K562 (cell line): ENCODE measurements at regions not wholly inside any gene's neighbourhood (a gene's known extent, or its start where the extent isn't known, plus 50 kb on each side); places are given as distances from the start of the nearest gene placed in this dataset.
A peak's percentile ranks its signal among the peaks of the same experiment; 100 is the strongest.

Source experiments
- CSDE1 ChIP-seq, 2 experiments: fragments of 450-650 bp; IDR thresholded peaks; 2 replicates each; pipeline ENCODE4 v1.6.1; 2016; ENCODE audit warnings: mild to moderate bottlenecking in 1 of 2
- SP1 ChIP-seq: sonication (generic); formaldehyde crosslinking; IDR thresholded peaks from 2 replicates; pipeline ENCODE4 v1.8.1; 2022; ENCODE audit warnings: mild to moderate bottlenecking, missing genetic modification reagents
- ZSCAN29 ChIP-seq: fragments of 450-650 bp; IDR thresholded peaks from 2 replicates; pipeline ENCODE4 v1.6.1; 2017
- ZSCAN32 ChIP-seq: fragments of 450-650 bp; formaldehyde crosslinking; IDR thresholded peaks from 2 replicates; pipeline ENCODE4 v1.4.0; 2020; ENCODE audit warnings: mild to moderate bottlenecking, moderate library complexity
- TF ChIP-seq, protein P1 (sequence below), 2 experiments: fragments of 450-650 bp; IDR thresholded peaks; 2 replicates each; pipeline ENCODE4 v1.6.1; 2016; ENCODE audit warnings: mild to moderate bottlenecking in 2 of 2, borderline replicate concordance in 1 of 2, low read depth in 1 of 2, moderate library complexity in 1 of 2
- TF ChIP-seq, protein P2 (sequence below): sonication (generic); formaldehyde crosslinking; IDR thresholded peaks from 2 replicates; pipeline ENCODE4 v1.9.0; 2022; ENCODE audit warnings: mild to moderate bottlenecking, missing genetic modification reagents
- TF ChIP-seq, protein P3 (sequence below): fragments of 450-650 bp; formaldehyde crosslinking; IDR thresholded peaks from 2 replicates; pipeline ENCODE4 v1.4.0; 2020; ENCODE audit warnings: mild to moderate bottlenecking, mixed read lengths
- TF ChIP-seq, protein P4 (sequence below), 3 experiments: IDR thresholded peaks in 2 of 3; conservative IDR thresholded peaks in 1 of 3; 2 replicates each; pipeline ENCODE4 v1.5.1; 2011 to 2012; ENCODE audit warnings: low read length in 3 of 3, mild to moderate bottlenecking in 3 of 3, control low read depth in 2 of 3, improper control_type of control experiment in 1 of 3, inconsistent platforms in 1 of 3, low read depth in 1 of 3, mixed read lengths in 1 of 3, moderate library complexity in 1 of 3; ENCODE audit not compliant: insufficient read depth in 2 of 3

DNA sequence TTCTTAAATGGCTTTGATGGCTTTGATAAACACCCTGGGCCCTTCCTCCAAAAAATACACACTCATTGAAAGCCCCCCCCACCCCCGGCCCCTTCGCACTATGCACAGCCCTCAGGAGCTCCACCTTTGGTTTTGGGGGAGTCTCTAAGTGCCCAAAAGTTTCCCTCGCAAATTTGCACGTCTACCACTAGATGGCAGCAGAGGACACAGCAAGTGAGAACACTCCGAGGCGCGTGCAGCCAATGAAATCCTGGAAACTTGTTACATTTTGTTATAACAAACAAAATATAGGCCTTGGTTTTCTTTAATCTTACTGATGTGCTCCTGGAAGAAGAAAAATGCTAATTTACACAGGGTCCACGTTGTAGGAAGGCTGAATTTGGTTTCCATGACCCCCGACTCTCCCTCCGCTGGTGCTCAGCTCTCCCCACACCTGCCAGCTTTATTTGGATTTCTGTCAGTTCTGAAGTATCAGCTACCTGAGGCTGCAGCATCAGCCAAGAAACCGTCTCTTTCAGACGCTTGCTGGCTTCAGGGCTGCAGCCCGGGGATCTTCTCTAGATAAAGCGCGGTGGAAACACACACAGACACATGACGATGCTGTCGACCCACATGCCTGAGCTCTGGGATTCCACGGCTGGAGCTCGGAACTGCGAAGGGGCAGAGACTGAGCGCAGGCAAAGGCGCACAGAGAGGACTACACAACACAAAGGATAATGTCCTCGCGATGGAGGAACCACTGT lies 148.3 kb upstream of the RPS6KA2 start (continued):
- TF ChIP-seq, protein P1, sequence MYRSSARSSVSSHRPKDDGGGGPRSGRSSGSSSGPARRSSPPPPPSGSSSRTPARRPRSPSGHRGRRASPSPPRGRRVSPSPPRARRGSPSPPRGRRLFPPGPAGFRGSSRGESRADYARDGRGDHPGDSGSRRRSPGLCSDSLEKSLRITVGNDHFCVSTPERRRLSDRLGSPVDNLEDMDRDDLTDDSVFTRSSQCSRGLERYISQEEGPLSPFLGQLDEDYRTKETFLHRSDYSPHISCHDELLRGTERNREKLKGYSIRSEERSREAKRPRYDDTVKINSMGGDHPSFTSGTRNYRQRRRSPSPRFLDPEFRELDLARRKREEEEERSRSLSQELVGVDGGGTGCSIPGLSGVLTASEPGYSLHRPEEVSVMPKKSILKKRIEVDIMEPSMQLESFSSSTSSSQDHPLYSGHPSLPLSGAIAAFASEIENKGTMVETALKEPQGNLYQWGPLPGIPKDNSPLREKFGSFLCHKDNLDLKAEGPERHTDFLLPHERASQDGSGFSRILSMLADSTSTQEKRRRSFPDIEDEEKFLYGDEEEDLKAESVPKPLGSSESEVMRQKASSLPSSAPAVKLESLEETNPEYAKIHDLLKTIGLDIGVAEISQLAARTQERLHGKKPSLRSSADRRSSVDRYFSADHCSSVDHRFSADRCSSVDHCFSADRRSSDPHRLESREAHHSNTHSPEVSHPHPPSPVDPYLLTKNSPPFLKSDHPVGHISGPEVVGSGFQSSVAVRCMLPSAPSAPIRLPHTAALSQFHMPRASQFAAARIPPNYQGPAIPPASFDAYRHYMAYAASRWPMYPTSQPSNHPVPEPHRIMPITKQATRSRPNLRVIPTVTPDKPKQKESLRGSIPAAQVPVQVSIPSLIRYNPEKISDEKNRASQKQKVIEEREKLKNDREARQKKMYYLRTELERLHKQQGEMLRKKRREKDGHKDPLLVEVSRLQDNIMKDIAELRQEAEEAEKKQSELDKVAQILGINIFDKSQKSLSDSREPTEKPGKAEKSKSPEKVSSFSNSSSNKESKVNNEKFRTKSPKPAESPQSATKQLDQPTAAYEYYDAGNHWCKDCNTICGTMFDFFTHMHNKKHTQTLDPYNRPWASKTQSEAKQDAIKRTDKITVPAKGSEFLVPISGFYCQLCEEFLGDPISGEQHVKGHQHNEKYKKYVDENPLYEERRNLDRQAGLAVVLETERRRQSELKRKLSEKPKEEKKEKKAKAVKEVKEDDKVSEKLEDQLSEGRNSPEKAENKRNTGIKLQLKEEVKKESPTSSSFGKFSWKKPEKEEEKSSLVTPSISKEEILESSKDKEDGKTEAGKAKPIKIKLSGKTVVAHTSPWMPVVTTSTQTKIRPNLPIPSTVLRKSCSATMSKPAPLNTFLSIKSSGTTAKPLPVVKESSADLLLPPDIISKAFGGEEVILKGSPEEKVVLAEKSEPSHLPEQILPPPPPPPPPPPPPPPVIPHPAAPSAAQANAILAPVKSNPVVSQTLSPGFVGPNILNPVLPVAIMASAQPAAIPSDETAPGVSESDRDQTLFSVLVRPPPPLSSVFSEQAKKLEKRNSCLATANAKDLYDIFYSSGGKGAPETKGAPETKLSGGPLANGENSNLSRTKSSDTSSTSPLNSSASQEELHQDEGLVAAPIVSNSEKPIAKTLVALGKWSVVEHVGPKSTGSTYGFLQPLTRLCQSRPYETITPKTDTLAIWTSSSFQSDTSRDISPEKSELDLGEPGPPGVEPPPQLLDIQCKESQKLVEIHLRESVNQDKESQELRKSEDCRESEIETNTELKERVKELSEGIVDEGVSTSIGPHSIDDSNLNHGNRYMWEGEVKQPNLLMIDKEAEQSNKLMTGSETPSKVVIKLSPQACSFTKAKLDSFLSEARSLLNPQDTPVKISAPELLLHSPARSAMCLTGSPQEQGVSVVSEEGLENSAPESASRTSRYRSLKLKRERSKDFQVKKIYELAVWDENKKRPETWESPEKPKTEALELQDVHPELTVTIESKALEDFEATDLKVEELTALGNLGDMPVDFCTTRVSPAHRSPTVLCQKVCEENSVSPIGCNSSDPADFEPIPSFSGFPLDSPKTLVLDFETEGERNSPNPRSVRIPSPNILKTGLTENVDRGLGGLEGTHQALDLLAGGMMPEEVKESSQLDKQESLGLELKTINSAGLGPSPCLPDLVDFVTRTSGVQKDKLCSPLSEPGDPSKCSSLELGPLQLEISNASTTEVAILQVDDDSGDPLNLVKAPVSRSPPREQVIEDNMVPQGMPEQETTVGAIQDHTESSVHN (IDR thresholded peaks at IDR 0.05; ENCODE audit: borderline replicate concordance in 1 of 2, low read depth in 1 of 2) = no peak
- TF ChIP-seq ZSCAN29 (no peak), ZSCAN32 (CRISPR knock-in tag) (no peak), CSDE1 (IDR thresholded peaks at IDR 0.05) (no peak), SP1 (CRISPR knock-in tag) (peak; percentile 60; the same call in 1 of the 2 replicates)
- TF ChIP-seq, protein P2, sequence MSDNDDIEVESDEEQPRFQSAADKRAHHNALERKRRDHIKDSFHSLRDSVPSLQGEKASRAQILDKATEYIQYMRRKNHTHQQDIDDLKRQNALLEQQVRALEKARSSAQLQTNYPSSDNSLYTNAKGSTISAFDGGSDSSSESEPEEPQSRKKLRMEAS (CRISPR knock-in tag) = peak; percentile 67; the same call in 1 of the 2 replicates
- TF ChIP-seq, protein P3, sequence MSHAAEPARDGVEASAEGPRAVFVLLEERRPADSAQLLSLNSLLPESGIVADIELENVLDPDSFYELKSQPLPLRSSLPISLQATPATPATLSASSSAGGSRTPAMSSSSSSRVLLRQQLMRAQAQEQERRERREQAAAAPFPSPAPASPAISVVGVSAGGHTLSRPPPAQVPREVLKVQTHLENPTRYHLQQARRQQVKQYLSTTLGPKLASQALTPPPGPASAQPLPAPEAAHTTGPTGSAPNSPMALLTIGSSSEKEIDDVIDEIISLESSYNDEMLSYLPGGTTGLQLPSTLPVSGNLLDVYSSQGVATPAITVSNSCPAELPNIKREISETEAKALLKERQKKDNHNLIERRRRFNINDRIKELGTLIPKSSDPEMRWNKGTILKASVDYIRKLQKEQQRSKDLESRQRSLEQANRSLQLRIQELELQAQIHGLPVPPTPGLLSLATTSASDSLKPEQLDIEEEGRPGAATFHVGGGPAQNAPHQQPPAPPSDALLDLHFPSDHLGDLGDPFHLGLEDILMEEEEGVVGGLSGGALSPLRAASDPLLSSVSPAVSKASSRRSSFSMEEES (CRISPR knock-in tag) = no peak
- TF ChIP-seq, protein P4, sequence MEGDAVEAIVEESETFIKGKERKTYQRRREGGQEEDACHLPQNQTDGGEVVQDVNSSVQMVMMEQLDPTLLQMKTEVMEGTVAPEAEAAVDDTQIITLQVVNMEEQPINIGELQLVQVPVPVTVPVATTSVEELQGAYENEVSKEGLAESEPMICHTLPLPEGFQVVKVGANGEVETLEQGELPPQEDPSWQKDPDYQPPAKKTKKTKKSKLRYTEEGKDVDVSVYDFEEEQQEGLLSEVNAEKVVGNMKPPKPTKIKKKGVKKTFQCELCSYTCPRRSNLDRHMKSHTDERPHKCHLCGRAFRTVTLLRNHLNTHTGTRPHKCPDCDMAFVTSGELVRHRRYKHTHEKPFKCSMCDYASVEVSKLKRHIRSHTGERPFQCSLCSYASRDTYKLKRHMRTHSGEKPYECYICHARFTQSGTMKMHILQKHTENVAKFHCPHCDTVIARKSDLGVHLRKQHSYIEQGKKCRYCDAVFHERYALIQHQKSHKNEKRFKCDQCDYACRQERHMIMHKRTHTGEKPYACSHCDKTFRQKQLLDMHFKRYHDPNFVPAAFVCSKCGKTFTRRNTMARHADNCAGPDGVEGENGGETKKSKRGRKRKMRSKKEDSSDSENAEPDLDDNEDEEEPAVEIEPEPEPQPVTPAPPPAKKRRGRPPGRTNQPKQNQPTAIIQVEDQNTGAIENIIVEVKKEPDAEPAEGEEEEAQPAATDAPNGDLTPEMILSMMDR (IDR thresholded peaks at IDR 0.05 in 2 of 3, conservative IDR thresholded peaks at IDR 0.05 in 1 of 3; ENCODE audit: insufficient read depth in 2 of 3, low read depth in 1 of 3, low read length in 3 of 3) = peak; percentile 82 to 96 (median 91)
